ENCODE measurements at regions not wholly inside any gene's neighbourhood (a gene's known extent, or its start where the extent isn't known, plus 50 kb on each side); places are given as distances from the start of the nearest gene placed in this dataset.

DNA sequence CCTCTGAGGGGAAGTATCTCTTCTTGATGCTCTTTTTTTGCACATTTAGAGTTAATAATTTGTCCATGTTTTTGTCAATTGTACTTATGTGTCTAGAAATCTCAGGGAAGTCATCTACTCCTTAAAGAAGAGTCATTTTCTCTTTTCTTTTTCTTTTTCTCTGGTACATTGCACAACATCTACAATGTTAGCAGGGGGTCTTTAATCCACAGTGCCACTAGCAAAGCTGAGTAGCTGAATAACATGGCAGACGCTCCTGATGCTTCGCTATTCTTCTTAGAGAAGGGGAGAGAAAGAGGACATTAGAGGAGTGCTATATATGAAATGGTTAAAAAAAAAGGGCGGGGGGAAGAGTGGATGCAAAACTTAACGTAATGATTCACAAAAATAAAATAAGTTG is 399.6 kb upstream of the CWC22 start:
- WGBS, 2 donors = 67 to 75% methylated on average over 4 of the region's 4 CpGs
- Histone ChIP-seq H3K27me3 (no peaks in the 10 kb centered on the region), H3K36me3 (no peaks in the 10 kb centered on the region), H3K9me3 (no peaks in the 10 kb centered on the region), H3K4me1 (no peaks in the 10 kb centered on the region), H3K27ac (no peak overlapping the region), H3K4me3 (replicated peaks in 1 of 3) (no peak overlapping the region)
- no peak for DNase-seq
- no peak for TF ChIP-seq POLR2A (IDR thresholded peaks at IDR 0.05)
- TF ChIP-seq, protein P1, sequence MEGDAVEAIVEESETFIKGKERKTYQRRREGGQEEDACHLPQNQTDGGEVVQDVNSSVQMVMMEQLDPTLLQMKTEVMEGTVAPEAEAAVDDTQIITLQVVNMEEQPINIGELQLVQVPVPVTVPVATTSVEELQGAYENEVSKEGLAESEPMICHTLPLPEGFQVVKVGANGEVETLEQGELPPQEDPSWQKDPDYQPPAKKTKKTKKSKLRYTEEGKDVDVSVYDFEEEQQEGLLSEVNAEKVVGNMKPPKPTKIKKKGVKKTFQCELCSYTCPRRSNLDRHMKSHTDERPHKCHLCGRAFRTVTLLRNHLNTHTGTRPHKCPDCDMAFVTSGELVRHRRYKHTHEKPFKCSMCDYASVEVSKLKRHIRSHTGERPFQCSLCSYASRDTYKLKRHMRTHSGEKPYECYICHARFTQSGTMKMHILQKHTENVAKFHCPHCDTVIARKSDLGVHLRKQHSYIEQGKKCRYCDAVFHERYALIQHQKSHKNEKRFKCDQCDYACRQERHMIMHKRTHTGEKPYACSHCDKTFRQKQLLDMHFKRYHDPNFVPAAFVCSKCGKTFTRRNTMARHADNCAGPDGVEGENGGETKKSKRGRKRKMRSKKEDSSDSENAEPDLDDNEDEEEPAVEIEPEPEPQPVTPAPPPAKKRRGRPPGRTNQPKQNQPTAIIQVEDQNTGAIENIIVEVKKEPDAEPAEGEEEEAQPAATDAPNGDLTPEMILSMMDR (IDR thresholded peaks at IDR 0.05) = no peak
- intact Hi-C loops (cut with DNase I) = no loop called here

DNA sequence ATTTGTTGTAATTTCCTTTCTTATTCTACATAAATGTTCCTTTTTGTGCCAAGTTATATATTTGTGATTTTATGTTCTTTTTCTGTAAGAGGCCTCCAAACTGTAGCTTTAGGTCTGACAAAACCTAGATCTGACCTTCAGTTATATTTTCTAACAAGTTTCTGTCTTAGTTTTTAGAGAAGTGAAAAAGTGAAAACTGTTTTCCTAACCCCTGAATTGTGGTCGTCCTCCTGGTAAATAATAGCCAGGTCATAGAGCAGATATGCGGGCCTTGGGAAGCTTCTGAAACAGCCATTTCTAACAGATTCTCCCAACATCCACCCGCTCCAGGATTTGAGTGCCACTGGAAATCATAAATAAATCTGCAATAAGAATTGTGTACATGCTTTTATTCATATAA is 398.4 kb upstream of the CWC22 start:
- no peaks in the 10 kb centered on the region for H3K36me3 ChIP-seq
- intact Hi-C loops (cut with DNase I) = no loop called here
- TF ChIP-seq POLR2A (IDR thresholded peaks at IDR 0.05) = no peak
- TF ChIP-seq, protein P1 (IDR thresholded peaks at IDR 0.05) = no peak

DNA sequence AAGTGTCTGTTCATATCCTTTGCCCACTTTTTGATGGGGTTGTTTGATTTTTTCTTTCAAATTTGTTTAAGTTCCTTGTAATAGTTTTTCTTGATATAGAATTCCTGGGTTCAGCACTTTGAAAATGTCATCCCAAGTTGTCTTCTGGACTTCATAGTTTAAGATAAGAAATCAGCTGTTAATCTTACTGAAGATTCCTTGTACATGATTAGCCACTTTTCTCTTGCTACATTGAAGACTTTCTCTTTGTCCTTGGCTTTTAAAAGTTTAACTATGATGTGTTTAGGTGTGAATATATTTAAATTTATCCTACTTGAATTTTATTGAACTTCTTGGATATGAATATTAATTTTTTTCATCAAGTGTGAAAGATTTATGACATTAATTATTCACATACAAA is 387.2 kb upstream of the CWC22 start:
- H3K9me3 ChIP-seq = no peaks in the 10 kb centered on the region
- H3K27ac ChIP-seq = no peak overlapping the region
- no peaks in the 10 kb centered on the region for H3K4me1 ChIP-seq
- H3K27me3 ChIP-seq = no peaks in the 10 kb centered on the region
- H3K36me3 ChIP-seq = no peaks in the 10 kb centered on the region
- no peak overlapping the region for H3K4me3 ChIP-seq (replicated peaks in 1 of 3)
- DNase-seq = no peak
- no peak for TF ChIP-seq POLR2A (IDR thresholded peaks at IDR 0.05)
- TF ChIP-seq, protein P1 (IDR thresholded peaks at IDR 0.05) = no peak
- intact Hi-C loops (cut with DNase I) = no loop called here

More for the DNA sequence above, 398.4 kb upstream of the CWC22 start:
- DNase-seq = no peak
- H3K27ac ChIP-seq = no peak overlapping the region
- WGBS, 2 donors = 75 to 77% methylated on average over 3 of the region's 3 CpGs
- no peak overlapping the region for H3K4me3 ChIP-seq (replicated peaks in 1 of 3)
- H3K9me3 ChIP-seq = no peaks in the 10 kb centered on the region
- H3K27me3 ChIP-seq = no peaks in the 10 kb centered on the region
- no peaks in the 10 kb centered on the region for H3K4me1 ChIP-seq

DNA sequence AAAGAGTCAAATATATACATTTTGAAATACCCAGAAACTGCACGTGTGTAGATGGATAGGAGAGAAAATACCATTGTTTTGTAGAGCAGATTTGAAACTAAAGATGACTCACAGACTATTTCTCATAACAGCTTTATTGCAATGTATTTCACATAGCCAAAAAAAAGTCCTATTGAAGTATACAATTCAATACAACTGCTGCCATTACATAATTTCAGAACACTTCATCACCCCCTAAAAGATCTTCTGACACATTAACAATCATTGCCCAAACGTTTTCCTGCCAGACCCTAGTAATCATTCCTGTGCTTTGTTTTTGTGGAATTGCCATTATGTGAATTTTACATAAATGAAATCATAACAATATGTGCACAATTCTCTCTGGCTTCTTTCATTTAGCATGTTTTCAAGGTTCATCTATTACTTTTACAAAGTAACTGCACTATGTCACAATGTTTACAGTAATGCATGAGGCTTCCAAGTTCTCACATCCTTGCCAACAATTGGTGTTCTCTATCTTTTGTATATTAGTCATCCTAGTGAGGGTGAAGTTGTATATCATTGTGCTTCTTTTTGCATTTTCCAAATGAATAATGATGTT is 378.6 kb upstream of the CWC22 start:
- H3K9me3 ChIP-seq = no peaks in the 10 kb centered on the region
- no peaks in the 10 kb centered on the region for H3K27me3 ChIP-seq
- no peak overlapping the region for H3K27ac ChIP-seq
- intact Hi-C loops (cut with DNase I) = no loop called here
- H3K4me3 ChIP-seq (replicated peaks in 1 of 3) = no peak overlapping the region
- no peak for TF ChIP-seq POLR2A (IDR thresholded peaks at IDR 0.05)
- TF ChIP-seq, protein P1 (IDR thresholded peaks at IDR 0.05) = no peak
- no peaks in the 10 kb centered on the region for H3K4me1 ChIP-seq
- H3K36me3 ChIP-seq = no peaks in the 10 kb centered on the region
- no peak for DNase-seq
- 38 to 46% methylated on average over 2 of the region's 2 CpGs for WGBS, 2 donors

GRCh38 chr2:180376066-180376465 is 369.0 kb upstream of the CWC22 start:
- no peaks in the 10 kb centered on the region for H3K4me1 ChIP-seq
- intact Hi-C loops (cut with DNase I) = no loop called here
- H3K27ac ChIP-seq = no peak overlapping the region
- WGBS, 2 donors = 85% methylated on average over 3 of the region's 3 CpGs
- no peak for TF ChIP-seq POLR2A (IDR thresholded peaks at IDR 0.05)
- TF ChIP-seq, protein P1 (IDR thresholded peaks at IDR 0.05) = no peak
- no peak for DNase-seq
- H3K36me3 ChIP-seq = no peaks in the 10 kb centered on the region
- no peaks in the 10 kb centered on the region for H3K27me3 ChIP-seq
- no peaks in the 10 kb centered on the region for H3K9me3 ChIP-seq
- no peak overlapping the region for H3K4me3 ChIP-seq (replicated peaks in 1 of 3)
